ENCODE measurements at regions not wholly inside any gene's neighbourhood (a gene's known extent, or its start where the extent isn't known, plus 50 kb on each side); places are given as distances from the start of the nearest gene placed in this dataset.

DNA sequence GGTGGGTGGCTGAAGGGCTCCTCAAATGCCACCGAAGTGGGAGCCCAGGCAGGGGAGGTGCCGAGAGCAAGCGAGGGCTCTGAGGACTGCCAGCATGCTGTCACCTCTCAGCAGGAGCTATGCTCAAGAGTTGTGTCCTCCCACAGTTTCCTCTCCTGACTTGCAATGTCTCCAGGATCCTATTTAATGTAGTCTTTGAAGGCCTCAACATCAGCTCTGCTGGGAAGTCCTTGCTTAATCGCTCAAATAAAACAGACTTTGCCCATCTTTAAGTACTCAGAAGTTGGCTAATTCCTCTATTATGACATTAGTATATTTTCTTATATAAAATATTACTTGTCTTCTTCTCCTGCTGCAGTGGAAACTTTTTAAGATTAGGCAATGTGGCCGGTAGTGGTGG lies 154.2 kb upstream of the NRIP1 start:
- TF ChIP-seq POLR2A (IDR thresholded peaks at IDR 0.05): no peak
- TF ChIP-seq EP300 (IDR thresholded peaks at IDR 0.05): no peak
- TF ChIP-seq, protein P1, sequence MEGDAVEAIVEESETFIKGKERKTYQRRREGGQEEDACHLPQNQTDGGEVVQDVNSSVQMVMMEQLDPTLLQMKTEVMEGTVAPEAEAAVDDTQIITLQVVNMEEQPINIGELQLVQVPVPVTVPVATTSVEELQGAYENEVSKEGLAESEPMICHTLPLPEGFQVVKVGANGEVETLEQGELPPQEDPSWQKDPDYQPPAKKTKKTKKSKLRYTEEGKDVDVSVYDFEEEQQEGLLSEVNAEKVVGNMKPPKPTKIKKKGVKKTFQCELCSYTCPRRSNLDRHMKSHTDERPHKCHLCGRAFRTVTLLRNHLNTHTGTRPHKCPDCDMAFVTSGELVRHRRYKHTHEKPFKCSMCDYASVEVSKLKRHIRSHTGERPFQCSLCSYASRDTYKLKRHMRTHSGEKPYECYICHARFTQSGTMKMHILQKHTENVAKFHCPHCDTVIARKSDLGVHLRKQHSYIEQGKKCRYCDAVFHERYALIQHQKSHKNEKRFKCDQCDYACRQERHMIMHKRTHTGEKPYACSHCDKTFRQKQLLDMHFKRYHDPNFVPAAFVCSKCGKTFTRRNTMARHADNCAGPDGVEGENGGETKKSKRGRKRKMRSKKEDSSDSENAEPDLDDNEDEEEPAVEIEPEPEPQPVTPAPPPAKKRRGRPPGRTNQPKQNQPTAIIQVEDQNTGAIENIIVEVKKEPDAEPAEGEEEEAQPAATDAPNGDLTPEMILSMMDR (IDR thresholded peaks at IDR 0.05): no peak
- TF ChIP-seq POLR2AphosphoS5 (IDR thresholded peaks at IDR 0.05): no peak
- Histone ChIP-seq H3K27me3 (no peaks in the 10 kb centered on the region), H3K4me3 (no peak overlapping the region), H3K36me3 (no peaks in the 10 kb centered on the region), H3K4me1 (no peaks in the 10 kb centered on the region), H3K27ac (no peak overlapping the region), H3K9me3 (no peaks in the 10 kb centered on the region)
- WGBS, 2 donors (ENCODE audit: low coverage in 1 of 2): 43 to 83% methylated on average over 1 to 2 of the region's 5 CpGs
- ATAC-seq: no peak

DNA sequence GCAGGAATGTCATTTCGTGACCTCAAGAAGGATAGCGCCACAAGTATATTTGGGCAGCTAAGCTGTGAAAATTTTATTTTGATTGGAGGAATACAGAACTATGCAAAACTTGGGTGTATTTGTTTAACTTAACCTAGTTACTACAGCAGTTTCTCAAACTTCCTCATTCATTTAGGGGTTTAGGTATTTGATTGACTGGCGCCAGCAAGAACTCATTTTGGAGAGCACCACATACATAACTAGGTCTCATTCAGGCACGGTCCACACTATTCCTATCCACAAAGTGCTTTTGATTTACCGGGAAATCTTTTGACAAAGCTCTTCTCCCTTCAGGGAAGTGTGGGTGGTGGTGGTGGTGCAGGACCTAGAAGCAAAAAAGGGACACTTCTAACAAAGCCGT lies 155.1 kb upstream of the NRIP1 start:
- Histone ChIP-seq H3K4me1 (no peaks in the 10 kb centered on the region), H3K27me3 (no peaks in the 10 kb centered on the region), H3K36me3 (no peaks in the 10 kb centered on the region), H3K4me3 (no peak overlapping the region), H3K9me3 (no peaks in the 10 kb centered on the region), H3K27ac (no peak overlapping the region)
- 65 to 74% methylated on average over 6 of the region's 6 CpGs for WGBS, 2 donors (ENCODE audit: low coverage in 1 of 2)
- no peak for ATAC-seq
- TF ChIP-seq POLR2A (IDR thresholded peaks at IDR 0.05) (no peak), POLR2AphosphoS5 (IDR thresholded peaks at IDR 0.05) (no peak), EP300 (IDR thresholded peaks at IDR 0.05) (no peak)
- TF ChIP-seq, protein P1 (IDR thresholded peaks at IDR 0.05): no peak

DNA sequence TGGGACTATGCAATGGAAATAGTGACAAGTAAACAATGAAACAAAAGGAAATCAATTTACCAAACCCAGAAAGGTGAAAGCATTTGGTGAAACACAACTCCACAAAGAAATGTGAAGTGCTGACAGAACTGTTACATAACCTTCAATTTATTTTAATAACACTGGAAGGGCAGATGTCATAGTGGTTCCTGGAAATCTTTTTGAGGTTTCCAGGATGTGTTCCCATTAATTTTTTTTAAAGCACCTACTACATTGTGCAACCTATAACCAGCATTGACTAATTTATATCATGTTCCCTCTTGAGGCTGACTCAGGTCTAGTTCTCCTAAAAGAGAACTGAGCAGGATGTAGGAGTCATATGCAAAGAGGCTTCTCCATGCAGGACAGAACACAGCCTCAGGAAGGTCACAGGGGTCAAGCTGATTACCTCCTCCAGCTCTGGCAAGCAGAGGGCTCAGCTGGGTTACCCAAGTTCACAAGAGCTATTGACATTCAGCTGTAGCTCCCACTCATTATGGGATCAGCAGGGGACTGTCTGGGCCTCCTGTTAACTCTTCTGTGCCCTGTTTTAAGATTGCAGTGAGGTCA lies 157.1 kb upstream of the NRIP1 start:
- H3K27me3 ChIP-seq: no peaks in the 10 kb centered on the region
- peak; percentile 28 for TF ChIP-seq POLR2AphosphoS5 (IDR thresholded peaks at IDR 0.05)
- TF ChIP-seq, protein P1 (IDR thresholded peaks at IDR 0.05): no peak
- no peak for TF ChIP-seq EP300 (IDR thresholded peaks at IDR 0.05)
- TF ChIP-seq POLR2A (IDR thresholded peaks at IDR 0.05): no peak
- H3K4me3 ChIP-seq: no peak overlapping the region
- no peaks in the 10 kb centered on the region for H3K9me3 ChIP-seq
- H3K36me3 ChIP-seq: no peaks in the 10 kb centered on the region
- no peaks in the 10 kb centered on the region for H3K4me1 ChIP-seq
- no peak overlapping the region for H3K27ac ChIP-seq
- ATAC-seq: peak; percentile 75

DNA sequence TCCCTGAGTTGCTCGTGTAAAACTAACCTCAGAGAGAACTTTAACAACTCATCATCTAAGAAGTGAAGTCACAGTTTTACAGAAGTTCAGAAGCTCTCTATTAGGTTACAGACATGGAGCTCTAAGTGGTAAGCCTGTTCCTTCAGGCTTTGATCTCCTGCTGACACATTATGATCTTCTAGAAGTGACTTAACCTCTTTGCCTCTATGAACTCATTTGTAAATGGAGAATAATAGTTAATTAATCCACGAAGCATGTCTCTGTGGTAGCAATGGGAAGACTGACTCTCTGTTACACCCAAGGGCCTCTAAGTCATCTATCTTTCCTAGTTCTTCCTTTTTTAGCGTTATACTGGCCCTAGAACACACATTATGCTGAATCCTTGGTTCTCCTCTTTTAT lies 157.9 kb upstream of the NRIP1 start:
- Histone ChIP-seq H3K27me3 (no peaks in the 10 kb centered on the region), H3K27ac (no peak overlapping the region), H3K36me3 (no peaks in the 10 kb centered on the region), H3K4me3 (no peak overlapping the region), H3K9me3 (no peaks in the 10 kb centered on the region), H3K4me1 (no peaks in the 10 kb centered on the region)
- TF ChIP-seq POLR2AphosphoS5 (IDR thresholded peaks at IDR 0.05): no peak
- TF ChIP-seq, protein P1 (IDR thresholded peaks at IDR 0.05): no peak
- TF ChIP-seq POLR2A (IDR thresholded peaks at IDR 0.05): no peak
- no peak for ATAC-seq
- WGBS, 2 donors (ENCODE audit: low coverage in 1 of 2): 29 to 46% methylated on average over 3 of the region's 3 CpGs

DNA sequence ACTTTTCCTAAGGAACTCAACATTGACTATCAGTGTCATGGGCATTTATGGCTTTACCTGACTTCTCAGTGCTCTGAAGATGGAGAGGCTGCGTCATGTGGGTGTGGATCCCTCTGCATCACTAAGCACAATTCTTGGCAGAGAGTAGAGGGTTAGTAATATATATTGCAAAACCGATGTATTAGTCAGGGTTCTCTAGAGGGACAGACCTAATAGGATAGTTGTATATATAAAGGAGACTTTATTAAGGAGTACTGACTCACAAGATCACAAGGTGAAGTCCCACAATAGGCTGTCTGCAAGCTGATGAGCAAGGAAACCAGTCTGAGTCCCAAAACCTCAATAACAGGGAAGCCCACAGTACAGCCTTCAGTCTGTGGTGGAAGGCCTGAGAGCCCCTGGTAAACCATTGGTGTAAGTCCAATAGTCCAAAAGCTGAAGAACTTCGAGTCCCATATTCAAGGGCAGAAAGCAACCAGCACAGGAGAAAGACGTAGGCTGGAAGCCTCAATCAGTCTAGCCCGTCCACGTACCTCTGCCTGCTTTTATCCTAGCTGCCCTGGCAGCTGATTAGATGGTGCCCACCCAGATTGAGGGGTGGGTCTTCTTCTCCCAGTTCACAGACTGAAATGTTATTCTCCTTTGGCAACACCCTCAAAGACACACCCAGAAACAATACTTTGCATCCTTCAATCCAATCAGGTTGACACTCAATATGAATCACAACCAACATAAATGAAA lies 159.7 kb upstream of the NRIP1 start:
- 87 to 89% methylated on average over 5 to 6 of the region's 6 CpGs for WGBS, 2 donors (ENCODE audit: low coverage in 1 of 2)

More for the DNA sequence above, 159.7 kb upstream of the NRIP1 start:
- H3K4me3 ChIP-seq: no peak overlapping the region
- ATAC-seq: no peak
- no peaks in the 10 kb centered on the region for H3K4me1 ChIP-seq
- TF ChIP-seq, protein P1 (IDR thresholded peaks at IDR 0.05): no peak
- TF ChIP-seq POLR2AphosphoS5 (IDR thresholded peaks at IDR 0.05) (no peak), POLR2A (IDR thresholded peaks at IDR 0.05) (no peak), EP300 (IDR thresholded peaks at IDR 0.05) (no peak)
- no peaks in the 10 kb centered on the region for H3K9me3 ChIP-seq
- no peaks in the 10 kb centered on the region for H3K36me3 ChIP-seq
- no peaks in the 10 kb centered on the region for H3K27me3 ChIP-seq
- no peak overlapping the region for H3K27ac ChIP-seq
